HCT116 (cell line): ENCODE measurements at regions not wholly inside any gene's neighbourhood (a gene's known extent, or its start where the extent isn't known, plus 50 kb on each side); places are given as distances from the start of the nearest gene placed in this dataset.

ENCODE experiments used
- ATAC-seq: fragments of 200-7000 bp; cut with Tn5 transposase; 2 replicates; pipeline ENCODE4 v1.9.1; 2020; ENCODE audit warnings: mild to moderate bottlenecking, moderate library complexity
- BruUV-seq: library from RNA; stranded (reverse); fragments of 400-500 nt; replicated peaks from 2 replicates; lab custom pipeline; 2021; lab: Mats Ljungman, UMichigan
- CTCF ChIA-PET: fragments of 300-600 bp; sonication (Branson Sonifier 250); formaldehyde crosslinking; loops from one replicate; lab custom pipeline; 2021; ENCODE audit warnings: antibody characterized with exemption; lab: Charles Lee
- POLR2A ChIA-PET: fragments of 300-600, 350-600 bp; sonication (Branson Sonifier 250); formaldehyde crosslinking; loops from one replicate; lab custom pipeline; 2021; ENCODE audit warnings: antibody characterized with exemption; lab: Charles Lee
- RAD21 ChIA-PET, 2 experiments: fragments of 300-600 bp; sonication (Branson Sonifier 250); formaldehyde crosslinking; loops; one replicate each; lab custom pipeline; 2023; ENCODE audit warnings: low total read pairs in 2 of 2; ENCODE audit not compliant: uncharacterized antibody in 2 of 2, unreplicated experiment in 2 of 2, low non-redundant PET in 1 of 2; lab: Charles Lee
- DNase-seq: peaks from one replicate; pipeline ENCODE4 v3.0.0-alpha.2; 2010; ENCODE audit warnings: low read depth, low spot score
- H2AFZ ChIP-seq: fragments of 200-600 bp; shearing (Covaris generic), sonication (generic); 2 replicates; pipeline ENCODE4 v1.6.1; 2017; ENCODE audit warnings: low read depth, mixed run types, mixed read lengths, antibody characterized with exemption, low read length; ENCODE audit not compliant: poor library complexity, severe bottlenecking
- H3K27ac ChIP-seq: 2 replicates; pipeline ENCODE4 v1.5.1; 2012; ENCODE audit warnings: low read depth, low read length
- H3K27me3 ChIP-seq: fragments of 200-600 bp; sonication (generic); 2 replicates; pipeline ENCODE4 v1.6.1; 2016; ENCODE audit warnings: mixed run types, low read length, mixed read lengths; ENCODE audit not compliant: insufficient read depth
- H3K36me3 ChIP-seq, 2 experiments: fragments of 200-500 bp in 1 of 2; fragments of 200-600 bp in 1 of 2; sonication (Bioruptor generic) in 1 of 2; sonication (generic) in 1 of 2; 2 replicates each; pipeline versions ENCODE4 v1.5.1 to v1.6.1; 2014 to 2016; ENCODE audit warnings: low read length in 2 of 2, inconsistent platforms in 1 of 2, mixed read lengths in 1 of 2, mixed run types in 1 of 2; ENCODE audit not compliant: insufficient read depth in 2 of 2, control insufficient read depth in 1 of 2
- H3K4me1 ChIP-seq, 2 experiments: fragments of 200-600 bp in 1 of 2; sonication (generic) in 1 of 2; 2 replicates each; pipeline versions ENCODE4 v1.5.1 to v1.6.1; 2012 to 2017; ENCODE audit warnings: low read length in 2 of 2, inconsistent platforms in 1 of 2, mild to moderate bottlenecking in 1 of 2, mixed read lengths in 1 of 2, mixed run types in 1 of 2, moderate library complexity in 1 of 2; ENCODE audit not compliant: insufficient read depth in 2 of 2, control insufficient read depth in 1 of 2
- H3K4me2 ChIP-seq: fragments of 200-600 bp; sonication (generic); 2 replicates; pipeline ENCODE4 v1.6.1; 2017; ENCODE audit warnings: mixed run types, low read length, mixed read lengths
- H3K4me3 ChIP-seq, 2 experiments: fragments of 200-600 bp in 1 of 2; sonication (generic) in 1 of 2; replicated peaks in 1 of 2; 2 replicates each; pipeline ENCODE4 v1.5.1; 2011 to 2016; ENCODE audit warnings: low read length in 2 of 2, control low read depth in 1 of 2, low read depth in 1 of 2, mild to moderate bottlenecking in 1 of 2, mixed read lengths in 1 of 2, mixed run types in 1 of 2
- H3K79me2 ChIP-seq: fragments of 200-600 bp; sonication (generic); 2 replicates; pipeline ENCODE4 v1.6.1; 2017; ENCODE audit warnings: mild to moderate bottlenecking, mixed run types, low read length, moderate library complexity, mixed read lengths; ENCODE audit not compliant: insufficient read depth
- H3K9ac ChIP-seq: fragments of 200-600 bp; sonication (generic); 2 replicates; pipeline ENCODE4 v1.6.1; 2016; ENCODE audit warnings: low read length, mixed read lengths
- H3K9me2 ChIP-seq: fragments of 200-600 bp; sonication (generic), shearing (Covaris generic); 2 replicates; pipeline ENCODE4 v1.6.1; 2017; ENCODE audit warnings: mixed run types, mild to moderate bottlenecking, moderate library complexity; ENCODE audit not compliant: insufficient read depth
- H3K9me3 ChIP-seq, 2 experiments: fragments of 200-500 bp in 1 of 2; fragments of 200-600 bp in 1 of 2; sonication (Bioruptor generic) in 1 of 2; sonication (generic) in 1 of 2; 2 replicates each; pipeline ENCODE4 v1.6.1; 2014 to 2017; ENCODE audit warnings: low read length in 2 of 2, mixed read lengths in 2 of 2, inconsistent platforms in 1 of 2, low read depth in 1 of 2, mild to moderate bottlenecking in 1 of 2, mixed run types in 1 of 2, moderate library complexity in 1 of 2; ENCODE audit not compliant: control insufficient read depth in 1 of 2, insufficient read depth in 1 of 2
- H4K20me1 ChIP-seq: fragments of 200-600 bp; sonication (generic), shearing (Covaris generic); 2 replicates; pipeline ENCODE4 v1.6.1; 2017; ENCODE audit warnings: mixed run types, mild to moderate bottlenecking, moderate library complexity; ENCODE audit not compliant: insufficient read depth
- CBX3 ChIP-seq: IDR thresholded peaks from 2 replicates; pipeline ENCODE4 v1.6.1; 2012; ENCODE audit warnings: low read depth
- CTCF ChIP-seq, 3 experiments: fragments of 200-600 bp in 1 of 3; sonication (generic) in 1 of 3; IDR thresholded peaks in 2 of 3; conservative IDR thresholded peaks in 1 of 3; 2 replicates each; pipeline ENCODE4 v1.5.1; 2012 to 2017; ENCODE audit warnings: low read depth in 2 of 3, low read length in 2 of 3, antibody characterized with exemption in 1 of 3, borderline replicate concordance in 1 of 3, control low read depth in 1 of 3, mild to moderate bottlenecking in 1 of 3, mixed read lengths in 1 of 3, mixed run types in 1 of 3, moderate library complexity in 1 of 3; ENCODE audit not compliant: insufficient read depth in 1 of 3
- EGR1 ChIP-seq: IDR thresholded peaks from 2 replicates; pipeline ENCODE4 v1.6.1; 2012; ENCODE audit warnings: low read depth
- EZH2phosphoT487 ChIP-seq: fragments of 200-600 bp; IDR thresholded peaks from 2 replicates; pipeline ENCODE4 v1.6.1; 2018; ENCODE audit warnings: antibody characterized with exemption, borderline replicate concordance
- POLR2AphosphoS5 ChIP-seq: IDR thresholded peaks from 2 replicates; pipeline ENCODE4 v1.6.1; 2011; ENCODE audit warnings: mild to moderate bottlenecking, low read depth, low read length, moderate library complexity
- REST ChIP-seq: IDR thresholded peaks from 2 replicates; pipeline ENCODE4 v1.6.1; 2012; ENCODE audit warnings: low read depth
- SIN3A ChIP-seq: IDR thresholded peaks from 2 replicates; pipeline ENCODE4 v1.6.1; 2012; ENCODE audit warnings: low read depth
- SP1 ChIP-seq: IDR thresholded peaks from 2 replicates; pipeline ENCODE4 v1.6.1; 2012; ENCODE audit warnings: low read depth
- SRF ChIP-seq: IDR thresholded peaks from 2 replicates; pipeline ENCODE4 v1.6.1; 2012; ENCODE audit warnings: low read depth
- TCF7L2 ChIP-seq: IDR thresholded peaks from 2 replicates; pipeline ENCODE4 v1.7.0; 2011; ENCODE audit warnings: borderline replicate concordance, inconsistent platforms; ENCODE audit not compliant: insufficient read depth, insufficient read length; ENCODE audit errors: extremely low read depth
- intact Hi-C: fragments of 100-400 bp; cut with micrococcal nuclease; formaldehyde crosslinking; loops from 2 replicates; pipeline ENCODE4 v1.10.0; 2022
- TF ChIP-seq, protein P1 (sequence below): IDR thresholded peaks from 2 replicates; pipeline ENCODE4 v1.6.1; 2012

GRCh38 chr2:215749092-215749957 lies 264.0 kb downstream of the MREG start:
- ATAC-seq = no peak
- H3K36me3 ChIP-seq = no peaks in the 10 kb centered on the region
- BruUV-seq = no TSS peak
- DNase-seq = no peak
- H3K4me3 ChIP-seq = no peak overlapping the region
- H3K9me2 ChIP-seq = no peaks in the 10 kb centered on the region
- no peak overlapping the region for H3K9ac ChIP-seq
- CTCF ChIA-PET = no interaction called here
- no peaks in the 10 kb centered on the region for H3K79me2 ChIP-seq
- H3K4me2 ChIP-seq = no peak overlapping the region
- H2AFZ ChIP-seq = no peak overlapping the region
- intact Hi-C loops = no loop called here
- RAD21 ChIA-PET = no interaction called here
- H4K20me1 ChIP-seq = no peaks in the 10 kb centered on the region
- TF ChIP-seq SRF = no peak
- no peak for TF ChIP-seq CBX3
- TF ChIP-seq SP1 = no peak
- no peak for TF ChIP-seq REST
- TF ChIP-seq, protein P1, sequence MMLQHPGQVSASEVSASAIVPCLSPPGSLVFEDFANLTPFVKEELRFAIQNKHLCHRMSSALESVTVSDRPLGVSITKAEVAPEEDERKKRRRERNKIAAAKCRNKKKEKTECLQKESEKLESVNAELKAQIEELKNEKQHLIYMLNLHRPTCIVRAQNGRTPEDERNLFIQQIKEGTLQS = no peak
- no peak for TF ChIP-seq EZH2phosphoT487
- TF ChIP-seq POLR2AphosphoS5 = no peak
- no peak for TF ChIP-seq CTCF (IDR thresholded peaks at IDR 0.05 in 2 of 3, conservative IDR thresholded peaks at IDR 0.05 in 1 of 3; ENCODE audit: borderline replicate concordance in 1 of 3, insufficient read depth in 1 of 3, low read depth in 2 of 3, low read length in 2 of 3)
- TF ChIP-seq SIN3A = no peak
- no peak for TF ChIP-seq TCF7L2
- TF ChIP-seq EGR1 = no peak
- POLR2A ChIA-PET = no interaction called here
- H3K27ac ChIP-seq = no peak overlapping the region
- H3K9me3 ChIP-seq = no peaks in the 10 kb centered on the region
- H3K27me3 ChIP-seq = no peaks in the 10 kb centered on the region
- H3K4me1 ChIP-seq = no peaks in the 10 kb centered on the region
